ENCODE measurements at regions not wholly inside any gene's neighbourhood (a gene's known extent, or its start where the extent isn't known, plus 50 kb on each side); places are given as distances from the start of the nearest gene placed in this dataset.
A peak's percentile ranks its signal among the peaks of the same experiment; 100 is the strongest.

GRCh38 chr12:88931598-88931997 lies 351.3 kb upstream of the KITLG start:
- H3K36me3 ChIP-seq (ENCODE audit: control insufficient read depth in 2 of 3, insufficient read depth in 3 of 3, low read length in 3 of 3), result no peaks in the 10 kb centered on the region
- intact Hi-C loops (cut with DNase I), result no loop called here
- FAIRE-seq, result peak; percentile 79
- H3K27me3 ChIP-seq (ENCODE audit: control insufficient read depth, insufficient read depth, low read length), result no peaks in the 10 kb centered on the region
- H3K9ac ChIP-seq (ENCODE audit: low read length in 3 of 3), result no peak overlapping the region
- peak in 3 of 5 donors; percentile 33 to 79 (median 77) for DNase-seq
- no peak overlapping the region for H3K4me3 ChIP-seq (ENCODE audit: low read length in 3 of 3)
- H3K27ac ChIP-seq (ENCODE audit: low read depth in 2 of 2, low read length in 2 of 2), result no peak overlapping the region
- H3K4me1 ChIP-seq (ENCODE audit: control insufficient read depth in 2 of 3, insufficient read depth in 2 of 3, low read depth in 1 of 3, low read length in 3 of 3), result peaks cover 0 to 9% (median 0%) of the 10 kb centered on the region in 3 donors
- no peak for TF ChIP-seq CTCF (IDR thresholded peaks at IDR 0.05; ENCODE audit: borderline replicate concordance, extremely low read depth, insufficient read depth)
- no peaks in the 10 kb centered on the region for H3K9me3 ChIP-seq (ENCODE audit: control insufficient read depth in 2 of 3, insufficient read depth in 1 of 3, low read length in 3 of 3)

- TF ChIP-seq CTCF (IDR thresholded peaks at IDR 0.05; ENCODE audit: borderline replicate concordance, extremely low read depth, insufficient read depth), result no peak
- no peak overlapping the region for H3K4me3 ChIP-seq (ENCODE audit: low read length in 3 of 3)
- H3K27ac ChIP-seq (ENCODE audit: low read depth in 2 of 2, low read length in 2 of 2), result no peak overlapping the region
- FAIRE-seq, result no peak
- no peak for DNase-seq
- no peaks in the 10 kb centered on the region for H3K36me3 ChIP-seq (ENCODE audit: control insufficient read depth in 2 of 3, insufficient read depth in 3 of 3, low read length in 3 of 3)
- H3K9ac ChIP-seq (ENCODE audit: low read length in 3 of 3), result no peak overlapping the region
- no peaks in the 10 kb centered on the region for H3K9me3 ChIP-seq (ENCODE audit: control insufficient read depth in 2 of 3, insufficient read depth in 1 of 3, low read length in 3 of 3)
- H3K27me3 ChIP-seq (ENCODE audit: control insufficient read depth, insufficient read depth, low read length), result no peaks in the 10 kb centered on the region
- intact Hi-C loops (cut with DNase I), result no loop called here
- H3K4me1 ChIP-seq (ENCODE audit: control insufficient read depth in 2 of 3, insufficient read depth in 2 of 3, low read depth in 1 of 3, low read length in 3 of 3), result peaks cover 0 to 3% (median 0%) of the 10 kb centered on the region in 3 donors
Measured at GRCh38 chr12:88925454-88925853, 345.2 kb upstream of the KITLG start.

- intact Hi-C loops (cut with DNase I), result no loop called here
Measured at GRCh38 chr12:88924162-88924561, 343.9 kb upstream of the KITLG start.

More at GRCh38 chr12:88924162-88924561, 343.9 kb upstream of the KITLG start:
- H3K27me3 ChIP-seq (ENCODE audit: control insufficient read depth, insufficient read depth, low read length), result no peaks in the 10 kb centered on the region
- no peak overlapping the region for H3K9ac ChIP-seq (ENCODE audit: low read length in 3 of 3)
- H3K4me1 ChIP-seq (ENCODE audit: control insufficient read depth in 2 of 3, insufficient read depth in 2 of 3, low read depth in 1 of 3, low read length in 3 of 3), result peaks cover 0 to 3% (median 0%) of the 10 kb centered on the region in 3 donors
- H3K27ac ChIP-seq (ENCODE audit: low read depth in 2 of 2, low read length in 2 of 2), result no peak overlapping the region
- H3K9me3 ChIP-seq (ENCODE audit: control insufficient read depth in 2 of 3, insufficient read depth in 1 of 3, low read length in 3 of 3), result no peaks in the 10 kb centered on the region
- DNase-seq (no peak), FAIRE-seq (no peak)
- no peak for TF ChIP-seq CTCF (IDR thresholded peaks at IDR 0.05; ENCODE audit: borderline replicate concordance, extremely low read depth, insufficient read depth)
- no peaks in the 10 kb centered on the region for H3K36me3 ChIP-seq (ENCODE audit: control insufficient read depth in 2 of 3, insufficient read depth in 3 of 3, low read length in 3 of 3)
- H3K4me3 ChIP-seq (ENCODE audit: low read length in 3 of 3), result no peak overlapping the region

All from kidney (tissue), 13 donors.